OCI-LY3 (cell line): ENCODE measurements at regions not wholly inside any gene's neighbourhood (a gene's known extent, or its start where the extent isn't known, plus 50 kb on each side); places are given as distances from the start of the nearest gene placed in this dataset.

Experiments used
- H2AFZ ChIP-seq: fragments of 200-600, 300-600 bp; shearing (Covaris generic); 2 replicates; pipeline ENCODE4 v1.6.0; 2014; ENCODE audit warnings: antibody characterized with exemption, low read depth, low read length
- H3K27ac ChIP-seq: fragments of 200-600, 300-600 bp; sonication (generic); 2 replicates; pipeline ENCODE4 v1.5.1; 2014; ENCODE audit warnings: mild to moderate bottlenecking, low read length, moderate library complexity, mixed read lengths
- H3K27me3 ChIP-seq: fragments of 200-600, 300-600 bp; sonication (generic); 2 replicates; pipeline ENCODE4 v1.6.1; 2014; ENCODE audit warnings: low read depth, low read length, mixed read lengths
- H3K36me3 ChIP-seq: fragments of 200-600, 300-600 bp; sonication (generic); replicated peaks from 2 replicates; pipeline ENCODE3; 2014; ENCODE audit warnings: low read depth, low read length, mixed read lengths
- H3K4me1 ChIP-seq: fragments of 300-600, 200-600 bp; sonication (generic); 2 replicates; pipeline ENCODE4 v1.6.1; 2014; ENCODE audit warnings: low read length, mixed read lengths
- H3K4me2 ChIP-seq: fragments of 200-600, 300-600 bp; sonication (generic); 2 replicates; pipeline ENCODE4 v1.6.1; 2014; ENCODE audit warnings: low read length, mixed read lengths
- H3K4me3 ChIP-seq: fragments of 300-600, 200-600 bp; sonication (generic); 2 replicates; pipeline ENCODE4 v1.5.1; 2014; ENCODE audit warnings: antibody characterized with exemption, mild to moderate bottlenecking, low read length, moderate library complexity
- H3K79me2 ChIP-seq: fragments of 300-600, 200-600 bp; shearing (Covaris generic); 2 replicates; pipeline ENCODE4 v1.6.1; 2014; ENCODE audit warnings: mild to moderate bottlenecking, low read length, mixed read lengths
- H3K9ac ChIP-seq: fragments of 300-600, 200-600 bp; shearing (Covaris generic); 2 replicates; pipeline ENCODE4 v1.6.0; 2014; ENCODE audit warnings: mild to moderate bottlenecking, low read length, moderate library complexity
- H3K9me3 ChIP-seq: fragments of 200-600, 300-600 bp; shearing (Covaris generic); 2 replicates; pipeline ENCODE4 v1.6.1; 2014; ENCODE audit warnings: low read length, mixed read lengths; ENCODE audit not compliant: insufficient read depth
- H4K20me1 ChIP-seq: fragments of 200-600, 300-600 bp; sonication (generic); 2 replicates; pipeline ENCODE4 v1.6.1; 2016; ENCODE audit warnings: low read length, mixed read lengths; ENCODE audit not compliant: insufficient read depth
- EZH2phosphoT487 ChIP-seq: fragments of 200-600 bp; shearing (Covaris generic); IDR thresholded peaks from 2 replicates; pipeline ENCODE4 v1.6.1; 2018; ENCODE audit warnings: antibody characterized with exemption, mixed run types, low read depth
- TF ChIP-seq, protein P1 (sequence below): fragments of 200-600, 300-600 bp; sonication (generic); IDR thresholded peaks from 2 replicates; pipeline ENCODE4 v1.5.1; 2014; ENCODE audit warnings: antibody characterized with exemption, low read length, low read depth

- H3K36me3 ChIP-seq, result no peaks in the 10 kb centered on the region
- no peak overlapping the region for H3K4me2 ChIP-seq
- H3K4me1 ChIP-seq, result no peaks in the 10 kb centered on the region
- no peak overlapping the region for H3K27ac ChIP-seq
- H4K20me1 ChIP-seq, result no peaks in the 10 kb centered on the region
- H3K4me3 ChIP-seq, result no peak overlapping the region
- TF ChIP-seq, protein P1, sequence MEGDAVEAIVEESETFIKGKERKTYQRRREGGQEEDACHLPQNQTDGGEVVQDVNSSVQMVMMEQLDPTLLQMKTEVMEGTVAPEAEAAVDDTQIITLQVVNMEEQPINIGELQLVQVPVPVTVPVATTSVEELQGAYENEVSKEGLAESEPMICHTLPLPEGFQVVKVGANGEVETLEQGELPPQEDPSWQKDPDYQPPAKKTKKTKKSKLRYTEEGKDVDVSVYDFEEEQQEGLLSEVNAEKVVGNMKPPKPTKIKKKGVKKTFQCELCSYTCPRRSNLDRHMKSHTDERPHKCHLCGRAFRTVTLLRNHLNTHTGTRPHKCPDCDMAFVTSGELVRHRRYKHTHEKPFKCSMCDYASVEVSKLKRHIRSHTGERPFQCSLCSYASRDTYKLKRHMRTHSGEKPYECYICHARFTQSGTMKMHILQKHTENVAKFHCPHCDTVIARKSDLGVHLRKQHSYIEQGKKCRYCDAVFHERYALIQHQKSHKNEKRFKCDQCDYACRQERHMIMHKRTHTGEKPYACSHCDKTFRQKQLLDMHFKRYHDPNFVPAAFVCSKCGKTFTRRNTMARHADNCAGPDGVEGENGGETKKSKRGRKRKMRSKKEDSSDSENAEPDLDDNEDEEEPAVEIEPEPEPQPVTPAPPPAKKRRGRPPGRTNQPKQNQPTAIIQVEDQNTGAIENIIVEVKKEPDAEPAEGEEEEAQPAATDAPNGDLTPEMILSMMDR, result no peak
- no peak for TF ChIP-seq EZH2phosphoT487
- H3K79me2 ChIP-seq, result no peaks in the 10 kb centered on the region
- H3K9ac ChIP-seq, result no peak overlapping the region
- no peaks in the 10 kb centered on the region for H3K27me3 ChIP-seq
- no peaks in the 10 kb centered on the region for H3K9me3 ChIP-seq
- H2AFZ ChIP-seq, result no peak overlapping the region
Observed at GRCh38 chr18:22322243-22322691, 95.4 kb downstream of the CTAGE1 start.

DNA sequence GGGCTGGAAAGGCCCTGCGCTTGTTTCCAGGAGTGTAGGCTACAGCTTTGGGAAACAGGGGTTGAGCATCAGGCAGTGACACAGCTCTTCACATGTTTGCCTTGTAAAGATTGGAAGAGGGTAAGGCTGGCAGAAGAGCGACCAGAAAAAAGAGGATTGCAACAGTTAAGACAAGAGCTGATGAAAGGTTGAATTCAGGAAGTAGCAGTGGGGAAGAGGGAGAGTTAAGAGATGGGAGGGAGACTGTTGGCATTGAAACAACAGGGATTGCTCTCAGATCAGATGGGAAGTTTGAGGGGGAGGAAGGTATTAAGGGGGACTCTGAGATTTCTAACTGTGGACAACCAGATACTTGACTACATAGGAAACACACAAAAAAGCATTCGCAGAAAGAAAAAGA, 96.9 kb downstream of the CTAGE1 start:
- Histone ChIP-seq H4K20me1 (no peaks in the 10 kb centered on the region), H3K4me1 (no peaks in the 10 kb centered on the region), H3K79me2 (no peaks in the 10 kb centered on the region), H3K9me3 (no peaks in the 10 kb centered on the region), H3K4me2 (no peak overlapping the region), H3K36me3 (no peaks in the 10 kb centered on the region), H3K27ac (no peak overlapping the region), H3K4me3 (no peak overlapping the region), H3K27me3 (no peaks in the 10 kb centered on the region), H2AFZ (no peak overlapping the region), H3K9ac (no peak overlapping the region)
- TF ChIP-seq, protein P1, result no peak
- TF ChIP-seq EZH2phosphoT487, result no peak

DNA sequence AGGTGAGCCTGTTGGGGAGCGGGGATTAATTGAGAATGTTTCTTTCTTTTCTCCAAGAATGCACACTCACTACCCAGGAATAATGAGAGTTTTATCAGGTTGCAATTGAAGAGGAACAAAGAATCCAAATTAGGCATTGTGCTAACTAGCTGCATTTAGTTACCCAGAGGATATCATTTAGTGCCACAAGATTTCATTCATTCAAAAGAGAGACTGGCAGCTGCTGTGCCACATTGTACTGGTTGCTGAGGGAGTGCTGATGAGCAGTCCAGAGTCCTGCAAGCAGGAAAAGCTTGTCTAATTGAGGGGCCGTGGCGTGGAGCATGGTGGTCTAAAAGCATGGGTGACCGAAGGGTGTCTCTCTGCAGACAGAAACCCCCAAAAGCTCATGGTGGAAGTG, 97.6 kb downstream of the CTAGE1 start:
- TF ChIP-seq EZH2phosphoT487, result no peak
- TF ChIP-seq, protein P1, result no peak
- Histone ChIP-seq H3K36me3 (no peaks in the 10 kb centered on the region), H3K4me1 (no peaks in the 10 kb centered on the region), H3K27me3 (no peaks in the 10 kb centered on the region), H2AFZ (no peak overlapping the region), H3K9ac (no peak overlapping the region), H4K20me1 (no peaks in the 10 kb centered on the region), H3K27ac (no peak overlapping the region), H3K9me3 (no peaks in the 10 kb centered on the region), H3K79me2 (no peaks in the 10 kb centered on the region), H3K4me3 (no peak overlapping the region), H3K4me2 (no peak overlapping the region)

DNA sequence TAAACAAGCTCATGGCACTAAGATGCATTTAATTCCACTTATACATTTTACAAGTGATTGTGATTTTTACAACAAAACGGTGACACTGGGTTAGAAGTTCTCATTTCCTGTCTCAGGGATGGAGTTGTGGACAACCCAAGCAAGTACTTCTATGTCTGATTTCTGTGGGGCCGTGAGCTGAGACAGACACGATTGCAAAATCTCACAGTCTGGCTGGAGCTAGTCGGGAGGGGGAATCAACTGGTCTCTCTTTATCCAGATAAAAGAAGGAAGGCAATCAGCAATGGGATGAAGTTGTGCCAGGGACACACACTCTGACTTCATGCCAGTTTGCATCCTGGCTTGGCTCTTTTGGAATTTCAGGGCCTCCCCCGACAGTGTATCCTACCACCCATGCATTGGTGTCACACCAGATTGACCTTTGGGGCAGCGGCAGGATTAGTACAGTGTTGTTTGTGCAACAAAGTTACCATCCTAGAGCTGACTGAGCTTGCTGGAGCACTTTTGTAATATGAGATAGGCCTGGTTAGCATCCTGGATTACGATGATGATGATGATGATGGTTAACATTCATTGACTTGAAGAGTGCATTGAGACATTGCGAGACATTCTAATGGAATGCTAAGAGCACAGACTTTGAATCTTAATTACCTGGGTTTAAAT, 98.8 kb downstream of the CTAGE1 start:
- no peak overlapping the region for H3K27ac ChIP-seq
- H3K27me3 ChIP-seq, result no peaks in the 10 kb centered on the region
- no peak overlapping the region for H3K4me3 ChIP-seq
- no peak overlapping the region for H3K4me2 ChIP-seq
- no peaks in the 10 kb centered on the region for H4K20me1 ChIP-seq
- H3K4me1 ChIP-seq, result no peaks in the 10 kb centered on the region
- no peak overlapping the region for H3K9ac ChIP-seq
- no peaks in the 10 kb centered on the region for H3K9me3 ChIP-seq
- no peak for TF ChIP-seq EZH2phosphoT487
- TF ChIP-seq, protein P1, result no peak
- no peaks in the 10 kb centered on the region for H3K36me3 ChIP-seq
- H3K79me2 ChIP-seq, result no peaks in the 10 kb centered on the region
- no peak overlapping the region for H2AFZ ChIP-seq
